OCI-LY3 (cell line): ENCODE measurements at regions not wholly inside any gene's neighbourhood (a gene's known extent, or its start where the extent isn't known, plus 50 kb on each side); places are given as distances from the start of the nearest gene placed in this dataset.

Experiments
- EZH2phosphoT487 ChIP-seq: fragments of 200-600 bp; shearing (Covaris generic); IDR thresholded peaks from 2 replicates; pipeline ENCODE4 v1.6.1; 2018; ENCODE audit warnings: antibody characterized with exemption, mixed run types, low read depth
- TF ChIP-seq, protein P1 (sequence below): fragments of 200-600, 300-600 bp; sonication (generic); IDR thresholded peaks from 2 replicates; pipeline ENCODE4 v1.5.1; 2014; ENCODE audit warnings: antibody characterized with exemption, low read length, low read depth

DNA sequence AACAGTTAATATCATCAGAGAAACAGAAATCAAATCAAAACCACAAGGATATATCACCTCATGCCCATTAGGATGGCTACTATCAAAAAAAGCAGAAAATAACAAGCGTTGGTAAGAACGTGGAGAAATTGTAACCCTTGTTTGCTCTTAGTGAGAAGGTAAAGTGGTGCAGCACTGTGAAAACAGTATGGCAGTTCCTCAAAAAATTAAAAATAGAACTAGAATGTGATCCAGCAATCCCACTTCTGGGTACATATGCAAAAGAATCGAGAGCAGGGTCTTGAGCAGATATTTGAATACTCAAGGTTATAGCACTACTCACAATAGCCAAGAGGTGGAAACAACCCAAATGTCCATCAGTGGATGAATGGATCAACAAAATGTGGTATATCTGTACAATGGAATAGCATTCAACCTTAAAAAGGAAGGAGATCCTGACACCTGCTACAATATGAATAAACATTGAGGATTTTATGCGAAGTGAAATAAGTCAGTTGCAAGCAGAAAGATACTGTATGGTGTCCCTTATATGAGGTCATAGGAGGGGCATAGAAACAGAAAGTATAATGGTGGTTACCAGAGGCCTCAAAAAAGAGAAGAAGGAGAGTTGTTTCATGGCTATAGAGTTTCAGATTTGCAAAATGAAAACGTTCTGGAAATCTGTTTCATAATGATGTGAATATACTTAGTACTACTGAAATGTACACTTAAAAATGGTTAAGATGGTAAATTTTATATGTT is 131.0 kb upstream of the EEA1 start:
- TF ChIP-seq, protein P1, sequence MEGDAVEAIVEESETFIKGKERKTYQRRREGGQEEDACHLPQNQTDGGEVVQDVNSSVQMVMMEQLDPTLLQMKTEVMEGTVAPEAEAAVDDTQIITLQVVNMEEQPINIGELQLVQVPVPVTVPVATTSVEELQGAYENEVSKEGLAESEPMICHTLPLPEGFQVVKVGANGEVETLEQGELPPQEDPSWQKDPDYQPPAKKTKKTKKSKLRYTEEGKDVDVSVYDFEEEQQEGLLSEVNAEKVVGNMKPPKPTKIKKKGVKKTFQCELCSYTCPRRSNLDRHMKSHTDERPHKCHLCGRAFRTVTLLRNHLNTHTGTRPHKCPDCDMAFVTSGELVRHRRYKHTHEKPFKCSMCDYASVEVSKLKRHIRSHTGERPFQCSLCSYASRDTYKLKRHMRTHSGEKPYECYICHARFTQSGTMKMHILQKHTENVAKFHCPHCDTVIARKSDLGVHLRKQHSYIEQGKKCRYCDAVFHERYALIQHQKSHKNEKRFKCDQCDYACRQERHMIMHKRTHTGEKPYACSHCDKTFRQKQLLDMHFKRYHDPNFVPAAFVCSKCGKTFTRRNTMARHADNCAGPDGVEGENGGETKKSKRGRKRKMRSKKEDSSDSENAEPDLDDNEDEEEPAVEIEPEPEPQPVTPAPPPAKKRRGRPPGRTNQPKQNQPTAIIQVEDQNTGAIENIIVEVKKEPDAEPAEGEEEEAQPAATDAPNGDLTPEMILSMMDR: no peak
- peak; percentile 75; the same call in 1 of the 2 replicates for TF ChIP-seq EZH2phosphoT487
